Fibroblast of peridontal ligament (primary cell): ENCODE measurements at regions not wholly inside any gene's neighbourhood (a gene's known extent, or its start where the extent isn't known, plus 50 kb on each side); places are given as distances from the start of the nearest gene placed in this dataset.

Experiments
- DNase-seq: peaks from one replicate; pipeline ENCODE4 v3.0.0-alpha.2; 2010; ENCODE audit errors: extremely low read depth

DNA sequence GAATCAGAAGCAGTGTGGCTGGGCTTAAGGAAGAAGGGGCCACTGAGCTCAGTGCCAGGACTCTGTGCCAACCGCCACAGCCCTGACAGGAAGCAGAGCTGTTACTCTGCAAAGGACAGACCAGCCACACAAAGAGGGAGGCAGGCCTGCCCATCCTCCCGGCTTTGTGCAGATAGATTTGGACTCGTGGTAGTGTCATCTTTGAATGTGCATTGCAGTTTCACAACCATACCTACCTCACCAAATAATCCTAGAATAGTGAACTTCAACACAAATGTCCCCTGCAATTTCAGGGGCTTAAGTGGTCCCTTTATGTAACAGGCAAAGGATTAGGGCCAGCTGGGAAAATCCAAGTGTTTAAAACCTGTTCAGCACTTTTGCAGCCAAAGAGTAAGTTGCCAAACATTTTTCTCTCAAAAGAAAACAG, 55.1 kb upstream of the CLDN10 start:
- DNase-seq, result no peak

DNA sequence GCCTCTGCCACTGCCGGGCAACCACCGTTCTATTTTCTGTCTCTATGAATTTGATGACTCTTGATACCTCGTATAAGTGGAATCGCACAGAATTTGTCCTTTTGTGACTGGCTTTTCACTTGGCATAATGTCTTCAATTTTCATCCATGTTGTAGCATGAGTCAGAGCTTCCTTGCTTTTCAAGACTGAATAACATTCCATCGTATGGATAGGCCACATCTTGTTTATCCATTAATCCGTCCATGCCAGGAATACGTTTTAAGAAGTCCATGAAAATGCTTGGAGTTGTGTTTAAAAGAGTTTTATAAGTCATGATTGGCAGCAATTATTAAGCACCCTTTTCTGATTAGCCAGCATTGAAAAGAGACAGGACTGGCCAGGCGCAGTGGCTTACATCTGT, 53.6 kb upstream of the CLDN10 start:
- DNase-seq, result no peak

GRCh38 chr13:95499811-95500712, 52.5 kb upstream of the CLDN10 start:
- DNase-seq, result no peak

- no peak for DNase-seq
Observed at GRCh38 chr13:95502216-95502615, 50.3 kb upstream of the CLDN10 start.
